ENCODE measurements at regions not wholly inside any gene's neighbourhood (a gene's known extent, or its start where the extent isn't known, plus 50 kb on each side); places are given as distances from the start of the nearest gene placed in this dataset.
"Not testable (repeated sequence)": the region's sequence is repeated elsewhere in the genome, so short reads cannot be mapped to it uniquely, and the experiment has no call there.

DNA sequence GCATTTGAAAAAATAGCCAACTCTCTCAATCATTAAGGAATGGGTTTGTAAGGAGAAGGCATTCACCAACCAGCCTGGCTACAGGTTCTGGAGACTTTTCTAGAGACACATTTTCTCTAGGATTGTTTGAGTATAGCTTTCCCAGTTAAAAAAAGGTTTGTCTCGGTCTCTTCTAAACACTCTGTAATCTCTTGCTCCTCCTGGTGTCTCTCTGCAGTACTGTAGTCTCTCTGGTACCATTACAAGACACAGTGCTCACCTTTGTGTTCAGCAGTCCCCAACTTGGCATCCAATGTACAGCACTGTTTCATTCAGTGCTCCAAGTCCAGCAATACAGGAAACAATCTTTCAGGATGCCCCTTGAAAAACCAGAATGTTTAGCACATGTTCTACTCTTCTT, 534.4 kb downstream of the ZNF385D start:
- peaks cover 18% of the 10 kb centered on the region for H3K9me3 Mint-ChIP-seq
- Histone ChIP-seq H3K27ac (ENCODE audit: low read depth) (no peak overlapping the region), H3F3A (replicated peaks; ENCODE audit: low read depth) (no peaks in the 10 kb centered on the region), H3K4me3 (no peak overlapping the region), H4K20me1 (replicated peaks; ENCODE audit: insufficient read depth) (no peaks in the 10 kb centered on the region), H3K4me2 (no peak overlapping the region), H3K36me3 (ENCODE audit: insufficient read depth) (no peaks in the 10 kb centered on the region), H3K4me1 (ENCODE audit: insufficient read depth) (no peaks in the 10 kb centered on the region), H2AFZ (no peak overlapping the region), H3K79me2 (replicated peaks; ENCODE audit: insufficient read depth) (no peaks in the 10 kb centered on the region), H3K27me3 (ENCODE audit: insufficient read depth) (0 out of 2 replicates have a peak, but pooled peaks cover under 1% of the 10 kb centered on the region), H3K9me2 (ENCODE audit: insufficient read depth) (no peaks in the 10 kb centered on the region)
- TF ChIP-seq, protein P1, sequence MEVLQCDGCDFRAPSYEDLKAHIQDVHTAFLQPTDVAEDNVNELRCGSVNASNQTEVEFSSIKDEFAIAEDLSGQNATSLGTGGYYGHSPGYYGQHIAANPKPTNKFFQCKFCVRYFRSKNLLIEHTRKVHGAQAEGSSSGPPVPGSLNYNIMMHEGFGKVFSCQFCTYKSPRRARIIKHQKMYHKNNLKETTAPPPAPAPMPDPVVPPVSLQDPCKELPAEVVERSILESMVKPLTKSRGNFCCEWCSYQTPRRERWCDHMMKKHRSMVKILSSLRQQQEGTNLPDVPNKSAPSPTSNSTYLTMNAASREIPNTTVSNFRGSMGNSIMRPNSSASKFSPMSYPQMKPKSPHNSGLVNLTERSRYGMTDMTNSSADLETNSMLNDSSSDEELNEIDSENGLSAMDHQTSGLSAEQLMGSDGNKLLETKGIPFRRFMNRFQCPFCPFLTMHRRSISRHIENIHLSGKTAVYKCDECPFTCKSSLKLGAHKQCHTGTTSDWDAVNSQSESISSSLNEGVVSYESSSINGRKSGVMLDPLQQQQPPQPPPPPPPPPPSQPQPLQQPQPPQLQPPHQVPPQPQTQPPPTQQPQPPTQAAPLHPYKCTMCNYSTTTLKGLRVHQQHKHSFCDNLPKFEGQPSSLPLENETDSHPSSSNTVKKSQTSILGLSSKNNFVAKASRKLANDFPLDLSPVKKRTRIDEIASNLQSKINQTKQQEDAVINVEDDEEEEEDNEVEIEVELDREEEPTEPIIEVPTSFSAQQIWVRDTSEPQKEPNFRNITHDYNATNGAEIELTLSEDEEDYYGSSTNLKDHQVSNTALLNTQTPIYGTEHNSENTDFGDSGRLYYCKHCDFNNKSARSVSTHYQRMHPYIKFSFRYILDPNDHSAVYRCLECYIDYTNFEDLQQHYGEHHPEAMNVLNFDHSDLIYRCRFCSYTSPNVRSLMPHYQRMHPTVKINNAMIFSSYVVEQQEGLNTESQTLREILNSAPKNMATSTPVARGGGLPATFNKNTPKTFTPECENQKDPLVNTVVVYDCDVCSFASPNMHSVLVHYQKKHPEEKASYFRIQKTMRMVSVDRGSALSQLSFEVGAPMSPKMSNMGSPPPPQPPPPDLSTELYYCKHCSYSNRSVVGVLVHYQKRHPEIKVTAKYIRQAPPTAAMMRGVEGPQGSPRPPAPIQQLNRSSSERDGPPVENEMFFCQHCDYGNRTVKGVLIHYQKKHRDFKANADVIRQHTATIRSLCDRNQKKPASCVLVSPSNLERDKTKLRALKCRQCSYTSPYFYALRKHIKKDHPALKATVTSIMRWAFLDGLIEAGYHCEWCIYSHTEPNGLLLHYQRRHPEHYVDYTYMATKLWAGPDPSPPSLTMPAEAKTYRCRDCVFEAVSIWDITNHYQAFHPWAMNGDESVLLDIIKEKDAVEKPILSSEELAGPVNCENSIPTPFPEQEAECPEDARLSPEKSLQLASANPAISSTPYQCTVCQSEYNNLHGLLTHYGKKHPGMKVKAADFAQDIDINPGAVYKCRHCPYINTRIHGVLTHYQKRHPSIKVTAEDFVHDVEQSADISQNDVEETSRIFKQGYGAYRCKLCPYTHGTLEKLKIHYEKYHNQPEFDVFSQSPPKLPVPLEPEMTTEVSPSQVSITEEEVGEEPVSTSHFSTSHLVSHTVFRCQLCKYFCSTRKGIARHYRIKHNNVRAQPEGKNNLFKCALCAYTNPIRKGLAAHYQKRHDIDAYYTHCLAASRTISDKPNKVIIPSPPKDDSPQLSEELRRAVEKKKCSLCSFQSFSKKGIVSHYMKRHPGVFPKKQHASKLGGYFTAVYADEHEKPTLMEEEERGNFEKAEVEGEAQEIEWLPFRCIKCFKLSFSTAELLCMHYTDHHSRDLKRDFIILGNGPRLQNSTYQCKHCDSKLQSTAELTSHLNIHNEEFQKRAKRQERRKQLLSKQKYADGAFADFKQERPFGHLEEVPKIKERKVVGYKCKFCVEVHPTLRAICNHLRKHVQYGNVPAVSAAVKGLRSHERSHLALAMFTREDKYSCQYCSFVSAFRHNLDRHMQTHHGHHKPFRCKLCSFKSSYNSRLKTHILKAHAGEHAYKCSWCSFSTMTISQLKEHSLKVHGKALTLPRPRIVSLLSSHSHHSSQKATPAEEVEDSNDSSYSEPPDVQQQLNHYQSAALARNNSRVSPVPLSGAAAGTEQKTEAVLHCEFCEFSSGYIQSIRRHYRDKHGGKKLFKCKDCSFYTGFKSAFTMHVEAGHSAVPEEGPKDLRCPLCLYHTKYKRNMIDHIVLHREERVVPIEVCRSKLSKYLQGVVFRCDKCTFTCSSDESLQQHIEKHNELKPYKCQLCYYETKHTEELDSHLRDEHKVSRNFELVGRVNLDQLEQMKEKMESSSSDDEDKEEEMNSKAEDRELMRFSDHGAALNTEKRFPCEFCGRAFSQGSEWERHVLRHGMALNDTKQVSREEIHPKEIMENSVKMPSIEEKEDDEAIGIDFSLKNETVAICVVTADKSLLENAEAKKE (CRISPR knock-in tag; IDR thresholded peaks at IDR 0.05), result no peak
- TF ChIP-seq, protein P2, sequence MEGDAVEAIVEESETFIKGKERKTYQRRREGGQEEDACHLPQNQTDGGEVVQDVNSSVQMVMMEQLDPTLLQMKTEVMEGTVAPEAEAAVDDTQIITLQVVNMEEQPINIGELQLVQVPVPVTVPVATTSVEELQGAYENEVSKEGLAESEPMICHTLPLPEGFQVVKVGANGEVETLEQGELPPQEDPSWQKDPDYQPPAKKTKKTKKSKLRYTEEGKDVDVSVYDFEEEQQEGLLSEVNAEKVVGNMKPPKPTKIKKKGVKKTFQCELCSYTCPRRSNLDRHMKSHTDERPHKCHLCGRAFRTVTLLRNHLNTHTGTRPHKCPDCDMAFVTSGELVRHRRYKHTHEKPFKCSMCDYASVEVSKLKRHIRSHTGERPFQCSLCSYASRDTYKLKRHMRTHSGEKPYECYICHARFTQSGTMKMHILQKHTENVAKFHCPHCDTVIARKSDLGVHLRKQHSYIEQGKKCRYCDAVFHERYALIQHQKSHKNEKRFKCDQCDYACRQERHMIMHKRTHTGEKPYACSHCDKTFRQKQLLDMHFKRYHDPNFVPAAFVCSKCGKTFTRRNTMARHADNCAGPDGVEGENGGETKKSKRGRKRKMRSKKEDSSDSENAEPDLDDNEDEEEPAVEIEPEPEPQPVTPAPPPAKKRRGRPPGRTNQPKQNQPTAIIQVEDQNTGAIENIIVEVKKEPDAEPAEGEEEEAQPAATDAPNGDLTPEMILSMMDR (conservative IDR thresholded peaks at IDR 0.05; ENCODE audit: low read depth in 2 of 2), result peak; percentile 62 to 79
- TF ChIP-seq EZH2phosphoT487 (IDR thresholded peaks at IDR 0.05; ENCODE audit: unreplicated experiment), result no peak
- TF ChIP-seq EZH2 (IDR thresholded peaks at IDR 0.05; ENCODE audit: low read depth, unreplicated experiment), result no peak
- H3K4me1 Mint-ChIP-seq, result no peaks in the 10 kb centered on the region; the same call in 2 of the 3 replicates
- DNase-seq (ENCODE audit: low spot score), result peak; percentile 70
- H3K36me3 Mint-ChIP-seq (ENCODE audit: low read depth), result peaks cover 19% of the 10 kb centered on the region
- H3K4me3 Mint-ChIP-seq, result no peak overlapping the region
- ATAC-seq, result peak; percentile 63
- no peak overlapping the region for H3K27ac Mint-ChIP-seq
- no peaks in the 10 kb centered on the region for H3K27me3 Mint-ChIP-seq (ENCODE audit: insufficient read depth, low read depth, poor library complexity)

DNA sequence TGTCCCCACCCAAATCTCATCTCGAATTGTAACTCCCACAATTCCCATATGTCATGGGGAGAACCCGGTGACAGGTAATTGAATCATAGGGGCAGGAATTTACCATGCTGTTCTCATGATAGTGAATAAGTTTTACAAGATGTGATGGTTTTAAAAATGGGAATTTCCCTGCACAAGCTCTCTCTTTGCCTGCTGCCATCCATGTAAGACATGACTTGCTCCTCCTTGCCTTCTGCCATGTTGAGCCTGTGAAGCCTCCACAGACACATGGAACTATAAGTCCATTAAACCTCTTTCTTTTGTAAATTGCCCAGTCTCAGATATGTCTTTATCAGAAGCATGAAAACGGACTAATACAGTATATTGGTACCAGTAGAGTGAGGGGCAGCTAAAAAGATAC, 546.9 kb downstream of the ZNF385D start:
- H3K4me2 ChIP-seq; H3K27ac ChIP-seq (ENCODE audit: low read depth); H3K4me3 ChIP-seq; H3K27me3 Mint-ChIP-seq (ENCODE audit: insufficient read depth, low read depth, poor library complexity); DNase-seq (ENCODE audit: low spot score); H3K36me3 ChIP-seq (ENCODE audit: insufficient read depth); H3K4me1 ChIP-seq (ENCODE audit: insufficient read depth); H3K27me3 ChIP-seq (ENCODE audit: insufficient read depth); H2AFZ ChIP-seq; H3F3A ChIP-seq (replicated peaks; ENCODE audit: low read depth); H3K79me2 ChIP-seq (replicated peaks; ENCODE audit: insufficient read depth); H3K9me2 ChIP-seq (ENCODE audit: insufficient read depth); H4K20me1 ChIP-seq (replicated peaks; ENCODE audit: insufficient read depth); H3K4me3 Mint-ChIP-seq; ATAC-seq; H3K27ac Mint-ChIP-seq; H3K4me1 Mint-ChIP-seq: not testable (repeated sequence)
- H3K9me3 Mint-ChIP-seq, result peaks cover 44% of the 10 kb centered on the region
- H3K36me3 Mint-ChIP-seq (ENCODE audit: low read depth), result peaks cover 26% of the 10 kb centered on the region
